Panc1 (cell line): ENCODE measurements at regions not wholly inside any gene's neighbourhood (a gene's known extent, or its start where the extent isn't known, plus 50 kb on each side); places are given as distances from the start of the nearest gene placed in this dataset.

Experiments used
- CTCF ChIP-seq: fragments of 450-650 bp; IDR thresholded peaks from 2 replicates; pipeline ENCODE4 v1.5.1; 2017; ENCODE audit warnings: mild to moderate bottlenecking
- POLR2AphosphoS5 ChIP-seq: IDR thresholded peaks from 2 replicates; pipeline ENCODE4 v1.6.1; 2012; ENCODE audit warnings: mild to moderate bottlenecking, low read depth, low read length, moderate library complexity
- REST ChIP-seq, 2 experiments: IDR thresholded peaks; 2 replicates each; pipeline ENCODE4 v1.6.1; 2011 to 2012; ENCODE audit warnings: low read depth in 2 of 2, control low read depth in 1 of 2, low read length in 1 of 2, mild to moderate bottlenecking in 1 of 2, moderate library complexity in 1 of 2; ENCODE audit not compliant: insufficient read depth in 1 of 2

GRCh38 chr6:167474725-167475124, 149.8 kb downstream of the TTLL2 start:
- TF ChIP-seq CTCF (no peak), POLR2AphosphoS5 (no peak), REST (IDR thresholded peaks at IDR 0.05; ENCODE audit: insufficient read depth in 1 of 2, low read depth in 2 of 2, low read length in 1 of 2) (no peak)
